Panc1 (cell line): ENCODE measurements at regions not wholly inside any gene's neighbourhood (a gene's known extent, or its start where the extent isn't known, plus 50 kb on each side); places are given as distances from the start of the nearest gene placed in this dataset.

Source experiments
- ATAC-seq: fragments of 200-7000 bp; cut with Tn5 transposase; 2 replicates; pipeline ENCODE4 v1.9.1; 2020; ENCODE audit warnings: mild to moderate bottlenecking, moderate library complexity
- BruUV-seq: library from RNA; stranded (reverse); fragments of 400-500 nt; replicated peaks from 2 replicates; lab custom pipeline; 2021; lab: Mats Ljungman, UMichigan
- CTCF ChIA-PET: fragments of 300-600 bp; sonication (Branson Sonifier 250); formaldehyde crosslinking; loops from one replicate; lab custom pipeline; 2022; ENCODE audit warnings: antibody characterized with exemption; lab: Charles Lee
- POLR2A ChIA-PET: fragments of 300-600 bp; sonication (Branson Sonifier 250); formaldehyde crosslinking; loops from one replicate; lab custom pipeline; 2022; ENCODE audit warnings: antibody characterized with exemption; lab: Charles Lee
- DNase-seq: peaks from one replicate; pipeline ENCODE4 v3.0.0-alpha.2; 2010; ENCODE audit warnings: low read depth, low spot score
- H3K27ac ChIP-seq: 2 replicates; pipeline ENCODE4 v1.5.1; 2011; ENCODE audit warnings: mild to moderate bottlenecking, low read length, inconsistent platforms
- H3K27me3 ChIP-seq: fragments of 200-500 bp; sonication (Bioruptor generic); 2 replicates; pipeline ENCODE4 v1.6.0; 2014; ENCODE audit warnings: low read length, inconsistent platforms; ENCODE audit not compliant: control insufficient read depth, insufficient read depth
- H3K36me3 ChIP-seq: fragments of 200-500 bp; sonication (Bioruptor generic); 2 replicates; pipeline ENCODE4 v1.5.1; 2014; ENCODE audit warnings: inconsistent platforms, mild to moderate bottlenecking, low read length, moderate library complexity; ENCODE audit not compliant: control insufficient read depth, insufficient read depth
- H3K4me1 ChIP-seq: 2 replicates; pipeline ENCODE4 v1.5.1; 2011; ENCODE audit warnings: inconsistent platforms, mild to moderate bottlenecking, low read length, moderate library complexity; ENCODE audit not compliant: control insufficient read depth, insufficient read depth
- H3K4me3 ChIP-seq, 2 experiments: 2 replicates each; pipeline ENCODE4 v1.5.1; 2011 to 2012; ENCODE audit warnings: low read depth in 2 of 2, low read length in 2 of 2, mild to moderate bottlenecking in 2 of 2, inconsistent platforms in 1 of 2, moderate library complexity in 1 of 2
- H3K9me3 ChIP-seq: fragments of 200-500 bp; sonication (Bioruptor generic); 2 replicates; pipeline ENCODE4 v1.5.1; 2014; ENCODE audit warnings: low read depth, mild to moderate bottlenecking, inconsistent platforms, low read length, moderate library complexity; ENCODE audit not compliant: control insufficient read depth, insufficient read depth
- CTCF ChIP-seq: fragments of 450-650 bp; IDR thresholded peaks from 2 replicates; pipeline ENCODE4 v1.5.1; 2017; ENCODE audit warnings: mild to moderate bottlenecking
- POLR2AphosphoS5 ChIP-seq: IDR thresholded peaks from 2 replicates; pipeline ENCODE4 v1.6.1; 2012; ENCODE audit warnings: mild to moderate bottlenecking, low read depth, low read length, moderate library complexity
- REST ChIP-seq, 2 experiments: IDR thresholded peaks; 2 replicates each; pipeline ENCODE4 v1.6.1; 2011 to 2012; ENCODE audit warnings: low read depth in 2 of 2, control low read depth in 1 of 2, low read length in 1 of 2, mild to moderate bottlenecking in 1 of 2, moderate library complexity in 1 of 2; ENCODE audit not compliant: insufficient read depth in 1 of 2
- SIN3A ChIP-seq: IDR thresholded peaks from 2 replicates; pipeline ENCODE4 v1.6.1; 2012; ENCODE audit warnings: low read depth, mild to moderate bottlenecking, low read length, moderate library complexity, borderline replicate concordance; ENCODE audit not compliant: insufficient read depth
- TCF7L2 ChIP-seq: IDR thresholded peaks from 2 replicates; pipeline ENCODE4 v1.6.1; 2011; ENCODE audit warnings: mild to moderate bottlenecking, low read depth, low read length, inconsistent platforms
- in situ Hi-C: cut with HindIII; loops from 2 replicates; pipeline ENCODE4 v1.10.0; 2016; ENCODE audit warnings: low sequenced_read_pairs, low pct_unique_long_range_greater_than_20kb
- intact Hi-C: fragments of 100-400 bp; cut with micrococcal nuclease; formaldehyde crosslinking; loops from one replicate; pipeline ENCODE4 v1.10.0; 2022; ENCODE audit not compliant: unreplicated experiment

- no peak for TF ChIP-seq POLR2AphosphoS5
- no peak for TF ChIP-seq SIN3A
- TF ChIP-seq CTCF = no peak
- no peak for TF ChIP-seq TCF7L2
- TF ChIP-seq REST (IDR thresholded peaks at IDR 0.05; ENCODE audit: insufficient read depth in 1 of 2, low read depth in 2 of 2, low read length in 1 of 2) = no peak
- BruUV-seq = no TSS peak
- in situ Hi-C loops = no loop called here
- H3K4me3 ChIP-seq = no peak overlapping the region
- H3K36me3 ChIP-seq = no peaks in the 10 kb centered on the region
- ChIA-PET CTCF (no interaction called here), POLR2A (no interaction called here)
- no peak overlapping the region for H3K27ac ChIP-seq
- no peaks in the 10 kb centered on the region for H3K9me3 ChIP-seq
- ATAC-seq (no peak), DNase-seq (no peak)
- H3K4me1 ChIP-seq = no peaks in the 10 kb centered on the region
- peaks cover 10% of the 10 kb centered on the region for H3K27me3 ChIP-seq
- intact Hi-C loops = no loop called here
Observed at GRCh38 chr10:44766631-44767030, 144.5 kb upstream of the TMEM72 start.

GRCh38 chr10:44769450-44769849 is 141.7 kb upstream of the TMEM72 start:
- ChIA-PET POLR2A (no interaction called here), CTCF (no interaction called here)
- BruUV-seq = no TSS peak
- no peak overlapping the region for H3K4me3 ChIP-seq
- H3K36me3 ChIP-seq = no peaks in the 10 kb centered on the region
- no peak overlapping the region for H3K27ac ChIP-seq
- TF ChIP-seq SIN3A = no peak
- TF ChIP-seq CTCF = no peak
- TF ChIP-seq POLR2AphosphoS5 = no peak
- TF ChIP-seq TCF7L2 = no peak
- TF ChIP-seq REST (IDR thresholded peaks at IDR 0.05; ENCODE audit: insufficient read depth in 1 of 2, low read depth in 2 of 2, low read length in 1 of 2) = no peak
- H3K4me1 ChIP-seq = no peaks in the 10 kb centered on the region
- H3K27me3 ChIP-seq = peaks cover 9% of the 10 kb centered on the region
- intact Hi-C loops = no loop called here
- no peak for DNase-seq
- ATAC-seq = no peak
- in situ Hi-C loops = no loop called here
- no peaks in the 10 kb centered on the region for H3K9me3 ChIP-seq
